ENCODE measurements at regions not wholly inside any gene's neighbourhood (a gene's known extent, or its start where the extent isn't known, plus 50 kb on each side); places are given as distances from the start of the nearest gene placed in this dataset.
A peak's percentile ranks its signal among the peaks of the same experiment; 100 is the strongest.
"Not testable (repeated sequence)": the region's sequence is repeated elsewhere in the genome, so short reads cannot be mapped to it uniquely, and the experiment has no call there.

DNA sequence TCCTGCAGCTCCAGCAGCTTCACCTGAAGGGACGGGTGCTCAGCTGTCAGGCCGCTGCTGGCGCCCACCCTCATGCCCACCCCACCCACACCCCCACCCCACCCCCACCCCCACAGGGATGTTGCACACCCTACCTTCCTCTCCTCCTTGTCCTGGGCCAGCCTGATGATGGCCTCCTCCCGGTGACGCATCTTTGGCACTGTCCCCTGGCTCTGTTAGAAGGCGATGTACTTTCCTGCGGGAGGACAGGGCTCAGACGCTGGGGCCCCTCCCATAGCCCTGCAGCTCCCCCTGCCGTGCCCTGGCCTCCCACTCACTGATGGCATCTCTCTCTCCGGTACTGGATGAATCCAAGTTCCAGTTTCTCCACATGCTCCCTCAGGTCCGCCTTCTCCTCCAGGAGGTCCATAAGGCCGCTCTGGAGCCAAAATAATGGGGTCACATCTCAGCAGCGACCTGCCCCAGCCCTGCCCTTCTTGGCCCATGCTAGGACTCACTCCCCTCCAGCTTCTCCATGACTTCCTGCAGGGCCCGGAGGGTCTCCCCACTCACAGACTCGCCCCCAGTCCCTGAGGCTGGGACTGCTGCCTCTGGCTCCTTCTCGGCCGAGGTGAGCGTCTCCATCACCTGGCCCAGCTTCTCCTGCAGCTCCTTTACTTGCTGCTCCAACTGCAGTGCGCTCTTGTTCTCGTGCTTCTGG is 55.2 kb downstream of the GOLGA8B start:
- not testable (repeated sequence) for DNase-seq

DNA sequence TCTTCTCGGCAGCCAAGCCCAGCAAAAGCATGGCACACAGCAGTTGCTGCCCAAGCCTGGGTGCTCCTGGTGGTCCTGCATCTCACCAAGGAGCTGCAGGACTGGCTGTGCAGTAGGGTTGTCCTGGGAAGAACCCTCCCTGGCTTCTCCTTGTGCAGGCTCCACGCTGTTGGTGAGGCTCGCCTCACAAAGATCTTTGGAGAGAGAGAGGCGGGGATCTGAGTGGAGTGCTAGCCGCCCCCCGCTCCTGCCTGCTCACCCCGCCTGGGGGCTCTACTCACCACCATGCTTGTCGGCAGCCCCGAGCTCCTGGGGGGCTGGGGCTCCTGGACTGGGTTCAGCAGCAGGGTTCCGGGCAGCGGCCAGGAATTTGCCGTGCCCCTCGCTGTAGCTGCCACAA is 55.8 kb downstream of the GOLGA8B start:
- not testable (repeated sequence) for DNase-seq

DNA sequence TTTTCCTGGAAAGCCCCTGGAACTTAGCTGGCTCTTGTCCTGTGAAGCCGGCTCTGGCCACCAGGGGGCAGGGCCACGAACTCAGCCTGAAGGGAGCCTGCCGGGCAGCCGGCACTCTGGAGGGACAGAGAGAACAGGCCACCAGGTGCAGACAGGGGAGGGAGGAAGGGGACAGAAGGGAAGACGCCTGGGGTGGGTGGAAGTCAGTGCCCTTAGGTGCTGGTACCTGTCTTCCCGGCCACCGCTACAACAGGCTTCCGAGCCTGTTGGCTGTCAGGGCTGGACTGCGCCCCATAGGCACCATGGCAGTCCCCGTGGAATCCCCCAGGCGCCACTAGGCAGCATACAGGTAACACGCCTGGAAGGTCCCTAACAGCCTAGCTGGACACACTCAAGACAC is 59.6 kb downstream of the GOLGA8B start:
- DNase-seq: not testable (repeated sequence)

DNA sequence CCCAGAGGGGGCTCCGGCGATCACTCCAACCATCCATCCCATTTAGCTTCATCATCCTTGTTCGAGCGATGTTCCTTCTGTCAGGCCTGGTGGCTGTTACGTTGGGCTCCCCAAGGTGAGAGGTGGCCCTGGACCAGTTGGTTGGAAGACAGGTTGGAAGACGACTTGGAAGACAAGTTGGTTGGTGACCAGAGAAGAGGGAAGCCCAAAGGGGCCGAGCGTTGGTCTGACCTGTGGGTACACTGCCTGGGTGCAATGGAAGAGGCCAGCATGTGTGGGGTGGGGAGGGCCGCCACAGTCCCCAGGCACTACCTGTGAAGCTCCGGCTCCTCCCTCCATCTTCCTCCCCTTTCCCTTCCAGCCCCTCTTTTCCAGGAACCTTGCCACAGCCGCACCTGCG is 60.9 kb downstream of the GOLGA8B start:
- not testable (repeated sequence) for DNase-seq

DNA sequence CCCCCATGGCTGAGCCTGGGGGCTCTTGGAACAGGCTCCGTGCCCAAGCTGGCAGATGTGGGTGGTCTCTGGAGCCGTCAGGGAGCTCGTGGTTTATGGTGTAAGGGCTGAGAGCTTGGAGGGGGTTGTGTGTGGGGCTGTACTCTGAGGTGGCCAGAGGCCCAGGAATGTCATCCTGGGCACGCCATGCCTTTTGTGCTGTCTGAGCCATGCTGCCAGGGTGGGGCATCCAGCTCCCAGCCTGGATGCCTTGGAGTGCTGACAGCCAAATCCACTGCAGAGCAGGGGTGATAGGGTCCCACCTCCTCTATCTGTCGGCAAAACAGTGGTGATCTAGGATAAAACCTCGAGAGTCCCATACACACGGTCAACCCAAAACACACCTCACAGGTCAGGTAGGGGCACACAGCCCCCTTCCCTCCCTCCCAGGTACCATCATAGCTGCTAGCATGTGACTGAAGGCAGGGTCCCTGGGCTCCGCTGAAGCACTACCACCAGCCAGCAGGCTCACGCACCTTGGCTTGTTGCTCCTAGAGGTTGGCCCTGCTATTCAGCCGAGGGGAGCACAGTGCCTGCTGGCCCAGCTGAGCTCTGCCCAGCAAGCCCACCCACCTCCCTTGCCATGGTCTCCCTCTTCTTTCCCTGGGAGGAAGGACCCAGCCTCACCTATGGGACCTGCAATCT is 61.5 kb downstream of the GOLGA8B start:
- DNase-seq: not testable (repeated sequence)

DNA sequence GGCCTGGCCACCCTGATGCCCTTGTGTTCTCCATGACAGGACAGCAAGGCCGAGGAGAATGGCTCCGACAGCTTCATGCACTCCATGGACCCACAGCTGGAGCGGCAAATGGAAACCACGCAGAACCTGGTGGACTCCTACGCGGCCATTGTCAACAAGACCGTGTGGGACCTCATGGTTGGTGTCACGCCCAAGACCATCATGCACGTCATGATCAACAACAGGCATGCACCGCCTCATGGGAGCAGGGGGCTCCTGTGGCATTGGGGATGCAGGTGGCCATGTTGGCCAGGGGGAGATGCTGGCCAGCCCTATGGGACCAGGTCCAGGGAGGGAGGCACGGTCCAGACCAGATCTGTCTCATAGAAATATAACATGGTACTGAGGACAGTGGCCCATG is 62.9 kb downstream of the GOLGA8B start:
- DNase-seq: no peak

DNA sequence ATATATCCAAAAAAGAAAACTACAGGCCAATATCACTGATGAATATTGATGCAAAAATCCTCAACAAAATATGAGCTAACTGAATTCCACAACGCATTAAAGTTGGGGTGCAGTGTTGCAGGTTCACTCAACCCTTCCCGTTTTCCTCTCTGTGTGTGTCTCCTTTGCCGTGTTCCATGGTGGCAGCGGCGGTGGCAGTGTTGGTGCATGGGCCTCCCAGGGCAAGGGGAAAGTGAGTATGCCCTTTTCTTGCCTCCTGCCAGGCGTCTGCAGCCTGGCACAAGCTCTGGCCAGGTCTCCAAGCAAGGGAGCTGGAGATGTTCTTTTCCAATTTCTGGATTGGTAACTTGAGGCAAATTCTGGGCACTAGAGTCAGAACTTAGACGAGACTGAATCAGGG is 63.4 kb downstream of the GOLGA8B start:
- DNase-seq: not testable (repeated sequence)

DNA sequence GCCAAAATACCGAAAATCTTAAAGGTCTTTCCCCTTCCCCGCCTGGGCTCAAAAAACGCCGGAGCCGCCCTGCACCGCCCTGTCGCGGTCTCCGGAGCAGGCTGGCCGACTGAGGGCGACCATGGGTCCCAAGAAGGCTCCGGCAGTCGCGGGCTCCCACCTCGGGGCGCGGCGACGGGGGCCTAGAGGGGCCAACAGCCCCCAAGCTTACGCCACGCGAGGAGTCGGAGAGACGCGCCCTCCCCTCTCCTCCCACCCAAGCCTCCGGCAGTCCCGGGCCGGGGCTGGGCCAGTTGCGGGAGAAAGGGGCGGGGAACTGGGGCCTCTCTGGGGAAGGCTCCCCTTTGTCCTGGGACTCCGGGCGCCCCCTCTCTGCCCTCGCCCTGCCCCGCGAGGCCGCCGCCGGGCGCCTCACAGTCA is 69.2 kb downstream of the GOLGA8B start:
- peak in 1 of 2 donors; percentile 8 for DNase-seq

DNA sequence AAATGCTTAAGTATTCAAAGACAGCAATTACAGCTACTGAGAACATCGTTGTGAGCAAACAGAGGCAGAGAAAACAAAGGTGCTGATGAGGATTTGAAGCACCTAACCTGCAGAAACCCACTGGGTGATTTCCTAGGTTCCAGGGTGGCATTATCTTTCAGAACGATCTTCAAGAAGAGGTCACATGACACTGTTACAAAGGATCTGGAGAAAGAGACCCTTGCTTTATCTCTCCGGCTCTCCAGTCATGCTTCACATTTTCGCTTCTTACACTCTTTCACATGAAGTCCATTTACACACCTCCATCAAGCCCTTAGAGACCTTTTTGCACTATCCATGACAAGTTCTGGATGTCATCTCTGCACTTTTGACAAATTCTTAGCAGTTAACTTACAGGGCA is 70.8 kb downstream of the GOLGA8B start:
- no peak for DNase-seq

DNA sequence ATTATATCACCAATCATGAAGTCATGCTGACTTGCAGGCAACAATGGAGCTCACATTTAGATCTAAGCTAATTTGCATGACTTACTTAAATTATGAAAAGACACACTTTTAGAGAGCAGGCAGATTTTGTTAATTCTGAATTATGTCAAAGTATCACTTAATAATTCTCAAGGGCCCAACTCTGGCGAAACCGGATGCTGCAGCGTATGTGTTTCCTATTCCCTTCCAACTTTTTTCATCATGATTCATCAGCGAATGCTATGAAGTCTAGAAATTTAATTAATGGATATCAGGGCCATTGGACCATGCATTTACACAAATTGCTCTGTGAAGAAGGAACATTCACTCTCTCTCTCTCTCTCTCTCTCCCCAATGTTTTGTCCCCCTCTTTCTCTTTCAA is 63.5 kb upstream of the GOLGA8A start:
- no peak for DNase-seq

DNA sequence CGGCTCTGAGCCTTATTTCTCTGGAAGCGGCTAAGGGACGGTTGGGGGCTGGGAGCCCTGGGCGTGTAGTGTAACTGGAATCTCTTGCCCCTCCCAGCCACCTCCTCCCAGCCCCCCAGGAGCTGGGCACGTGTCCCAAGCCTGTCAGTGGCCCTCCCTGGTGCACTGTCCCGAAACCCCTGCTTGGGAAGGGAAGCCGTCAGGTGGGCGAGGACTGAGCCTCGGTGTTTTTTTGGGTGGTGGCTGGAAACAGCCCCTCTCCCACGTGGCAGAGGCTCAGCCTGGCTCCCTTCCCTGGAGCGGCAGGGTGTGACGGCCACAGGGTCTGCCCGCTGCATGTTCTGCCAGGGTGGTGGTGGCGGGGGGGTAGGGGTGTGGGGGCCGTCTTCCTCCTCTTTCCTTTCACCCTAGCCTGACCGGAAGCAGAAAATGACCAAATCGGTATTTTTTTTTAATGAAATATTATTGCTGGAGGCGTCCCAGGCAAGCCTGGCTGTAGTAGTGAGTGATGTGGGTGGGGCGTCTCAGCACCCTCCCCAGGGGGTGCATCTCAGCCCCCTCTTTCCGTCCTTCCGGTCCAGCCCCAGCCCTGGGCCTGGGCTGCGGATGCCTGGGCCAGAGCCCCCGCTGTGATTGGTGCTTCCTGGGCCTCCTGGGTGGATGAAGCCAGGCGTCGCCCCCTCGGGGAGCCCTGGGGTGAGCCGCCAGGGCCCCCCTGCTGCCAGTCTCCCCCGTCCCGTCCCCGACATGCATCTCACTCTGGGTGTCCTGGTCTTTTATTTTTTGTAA is 58.8 kb upstream of the GOLGA8A start:
- DNase-seq: no peak

DNA sequence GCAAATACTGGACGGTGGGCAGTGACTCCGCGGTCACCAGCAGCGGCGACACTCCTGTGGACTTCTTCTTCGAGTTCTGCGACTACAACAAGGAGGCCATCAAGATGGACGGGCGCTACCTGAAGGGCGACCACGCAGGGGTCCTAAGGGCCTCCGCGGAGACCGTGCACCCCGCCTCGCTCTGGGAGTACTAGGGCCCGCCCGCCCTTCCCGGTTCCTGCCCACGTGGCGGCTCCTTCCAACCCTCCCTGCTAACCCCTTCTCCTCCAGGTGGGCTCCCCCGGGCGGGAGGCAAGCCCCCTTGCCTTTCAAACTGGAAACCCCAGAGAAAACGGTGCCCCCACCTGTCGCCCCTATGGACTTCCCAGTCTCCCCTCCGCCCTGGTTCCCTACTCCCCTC is 58.1 kb upstream of the GOLGA8A start:
- DNase-seq: not testable (repeated sequence)

DNA sequence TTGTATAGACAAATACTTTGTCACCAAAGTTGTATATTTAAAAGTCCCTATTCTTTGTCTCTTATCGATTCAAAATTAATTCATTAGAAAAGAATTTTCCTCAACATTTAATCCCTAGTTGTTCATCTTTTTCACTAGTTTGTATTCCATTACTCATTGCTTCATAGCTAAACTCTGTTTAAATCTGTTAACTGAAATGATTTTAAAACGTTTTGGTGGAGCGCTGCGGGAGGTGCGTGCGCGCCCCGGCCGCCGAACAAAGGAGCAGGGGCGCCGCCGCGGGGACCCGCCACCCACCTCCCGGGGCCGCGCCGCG is 56.4 kb upstream of the GOLGA8A start:
- DNase-seq: no peak

DNA sequence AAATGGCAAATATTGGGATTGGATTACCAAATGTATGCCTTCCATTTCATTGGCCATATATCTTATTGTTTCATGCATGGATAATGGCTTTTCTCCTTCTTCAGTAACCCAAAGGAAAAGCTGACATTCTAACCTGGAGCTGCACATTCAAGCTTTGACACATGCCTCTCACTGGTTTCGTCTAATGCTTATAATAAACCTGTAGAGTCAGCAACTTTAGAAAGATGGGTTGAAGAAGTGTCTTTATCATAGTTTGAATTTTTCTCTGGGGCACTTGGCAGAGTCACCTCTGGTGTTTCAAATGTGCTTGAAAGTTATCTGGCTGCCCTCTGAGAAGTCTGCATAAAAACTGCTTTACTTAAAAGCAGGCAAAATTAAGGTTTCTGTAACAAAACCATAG is 55.4 kb upstream of the GOLGA8A start:
- no peak for DNase-seq

DNA sequence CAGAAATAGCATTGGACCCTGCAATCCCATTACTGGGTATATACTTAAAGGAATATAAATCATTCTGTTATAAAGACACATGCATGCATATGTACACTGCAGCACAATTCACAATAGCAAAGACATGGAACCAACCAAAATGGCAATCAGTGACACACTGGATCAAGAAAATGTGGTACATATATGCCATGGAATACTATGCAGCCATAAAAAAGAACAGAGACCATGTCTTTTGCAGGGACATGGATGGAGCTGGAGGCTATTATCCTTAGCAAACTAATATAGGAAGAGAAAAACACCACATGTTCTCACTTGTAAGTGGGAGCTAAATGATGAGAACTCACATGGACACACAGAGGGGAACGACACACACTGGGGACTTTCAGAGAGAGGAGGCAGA is 53.9 kb upstream of the GOLGA8A start:
- DNase-seq: not testable (repeated sequence)

DNA sequence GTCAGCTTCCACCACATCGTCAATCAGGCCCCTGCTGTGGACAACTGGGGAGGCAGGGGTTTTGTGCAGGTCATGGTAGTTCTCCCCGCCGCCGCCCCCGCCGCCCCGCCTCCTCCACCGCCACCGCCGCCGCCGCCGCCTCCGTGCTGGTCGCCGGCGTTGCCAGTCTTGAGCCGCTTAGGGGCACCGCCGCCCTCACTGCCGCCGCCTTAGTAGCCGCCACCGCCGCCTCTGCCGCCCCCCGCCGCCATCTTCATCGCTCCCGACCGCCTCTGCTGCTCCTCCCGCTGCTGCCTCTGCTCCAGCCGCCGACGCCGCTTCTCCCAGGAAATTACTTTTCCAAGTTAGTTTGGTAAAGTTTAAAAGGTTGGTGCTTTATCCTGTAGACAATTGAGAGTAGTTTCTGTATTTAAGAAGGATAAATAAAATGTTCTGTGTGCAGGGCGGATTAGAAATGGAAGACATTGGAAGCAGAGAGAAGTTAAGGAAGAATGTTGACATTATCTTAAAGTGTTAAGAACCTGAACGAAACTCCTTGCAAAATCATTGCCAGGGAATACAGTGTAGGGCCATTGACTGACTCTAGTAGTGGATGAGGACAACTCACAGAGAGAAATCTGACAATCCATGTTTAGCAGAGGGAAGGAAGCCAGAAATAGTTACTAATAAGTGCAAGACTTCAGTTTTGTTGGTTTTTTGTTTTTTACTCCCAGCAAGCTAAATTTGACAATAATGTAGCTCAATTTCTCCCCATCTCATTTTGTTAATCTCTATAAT is 53.0 kb upstream of the GOLGA8A start:
- DNase-seq: no peak

DNA sequence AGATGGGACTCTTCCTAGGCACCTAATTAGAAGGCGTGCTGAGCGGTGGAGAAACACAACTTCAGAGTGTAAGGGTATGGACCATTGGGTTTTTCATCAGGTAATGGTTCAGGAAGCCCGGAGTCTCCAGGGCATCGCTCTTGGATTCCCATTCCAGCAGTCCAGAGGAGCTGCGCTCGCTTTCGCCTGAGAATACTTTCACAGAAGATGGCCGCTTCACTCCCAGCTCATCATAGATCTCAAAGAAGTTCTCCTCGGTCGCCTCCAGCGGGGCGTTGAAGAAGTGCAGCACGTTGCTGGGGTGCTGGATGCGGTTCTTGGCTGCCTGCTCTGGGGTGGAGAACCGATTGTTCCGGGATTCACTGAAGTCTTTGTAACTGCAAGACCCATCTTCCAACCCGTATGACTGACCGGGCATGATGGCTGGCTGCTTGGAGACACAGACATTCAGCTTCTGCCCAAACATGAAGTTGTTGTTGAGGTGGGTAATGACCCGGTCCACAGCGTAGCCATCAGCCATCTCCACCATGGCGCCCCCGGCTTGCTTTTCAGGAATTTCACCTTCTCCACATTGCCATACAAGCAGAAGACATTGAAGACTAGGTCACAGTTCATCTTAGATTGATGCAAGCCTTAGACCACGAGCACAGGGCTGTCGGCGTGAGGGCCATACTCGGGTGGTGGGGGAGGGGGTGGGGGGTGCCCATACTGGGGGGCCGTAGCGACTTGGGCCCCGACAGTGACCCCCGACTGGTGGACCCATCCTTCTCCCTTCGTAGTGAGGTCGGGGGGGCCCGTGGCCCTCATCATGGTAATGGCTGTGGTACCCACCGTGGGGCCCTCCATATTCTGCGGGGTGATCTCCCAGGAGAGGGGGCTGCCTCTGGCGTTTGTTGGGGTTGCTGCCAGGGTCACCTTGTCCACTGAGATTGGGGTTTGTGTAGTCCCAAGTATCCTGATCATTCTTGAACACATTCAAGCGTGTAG is 51.7 kb upstream of the GOLGA8A start:
- not testable (repeated sequence) for DNase-seq

Data from CD4-positive, alpha-beta T cell treated with Interferon alpha-2 for 1 hour (primary cell).